ENCODE measurements at regions not wholly inside any gene's neighbourhood (a gene's known extent, or its start where the extent isn't known, plus 50 kb on each side); places are given as distances from the start of the nearest gene placed in this dataset.

DNA sequence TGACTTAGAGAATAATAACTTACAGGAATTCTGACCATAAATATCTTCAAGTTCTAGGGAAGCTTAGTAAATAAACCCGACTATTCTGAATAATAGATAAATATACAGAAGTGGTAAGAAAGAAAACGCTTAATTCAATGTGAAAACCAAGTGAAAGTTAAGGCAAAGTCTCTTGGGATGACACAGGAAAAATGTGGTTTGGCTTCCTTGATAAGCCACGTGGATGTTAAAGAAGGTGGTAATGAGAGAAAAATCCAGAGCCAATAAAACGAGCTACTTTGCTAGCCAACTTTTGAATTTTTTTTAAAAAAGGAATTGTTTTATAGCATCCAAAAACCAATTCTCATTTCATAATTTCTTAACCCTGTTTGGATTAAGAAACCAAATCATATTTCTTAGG is 166.2 kb upstream of the VRK2 start:
- H3K36me3 ChIP-seq (replicated peaks): no peaks in the 10 kb centered on the region
- H3K4me3 ChIP-seq (ENCODE audit: low read depth, low read length): no peak overlapping the region
- in situ Hi-C loops (cut with HindIII; ENCODE audit: low pct_ligation_motif_present, low sequenced_read_pairs): no loop called here
- DNase-seq: no peak
- no peak overlapping the region for H3K27ac ChIP-seq
- TF ChIP-seq, protein P1, sequence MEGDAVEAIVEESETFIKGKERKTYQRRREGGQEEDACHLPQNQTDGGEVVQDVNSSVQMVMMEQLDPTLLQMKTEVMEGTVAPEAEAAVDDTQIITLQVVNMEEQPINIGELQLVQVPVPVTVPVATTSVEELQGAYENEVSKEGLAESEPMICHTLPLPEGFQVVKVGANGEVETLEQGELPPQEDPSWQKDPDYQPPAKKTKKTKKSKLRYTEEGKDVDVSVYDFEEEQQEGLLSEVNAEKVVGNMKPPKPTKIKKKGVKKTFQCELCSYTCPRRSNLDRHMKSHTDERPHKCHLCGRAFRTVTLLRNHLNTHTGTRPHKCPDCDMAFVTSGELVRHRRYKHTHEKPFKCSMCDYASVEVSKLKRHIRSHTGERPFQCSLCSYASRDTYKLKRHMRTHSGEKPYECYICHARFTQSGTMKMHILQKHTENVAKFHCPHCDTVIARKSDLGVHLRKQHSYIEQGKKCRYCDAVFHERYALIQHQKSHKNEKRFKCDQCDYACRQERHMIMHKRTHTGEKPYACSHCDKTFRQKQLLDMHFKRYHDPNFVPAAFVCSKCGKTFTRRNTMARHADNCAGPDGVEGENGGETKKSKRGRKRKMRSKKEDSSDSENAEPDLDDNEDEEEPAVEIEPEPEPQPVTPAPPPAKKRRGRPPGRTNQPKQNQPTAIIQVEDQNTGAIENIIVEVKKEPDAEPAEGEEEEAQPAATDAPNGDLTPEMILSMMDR (IDR thresholded peaks at IDR 0.05; ENCODE audit: low read depth, low read length, missing control alignments): no peak
- no peaks in the 10 kb centered on the region for H3K27me3 ChIP-seq (replicated peaks)

DNA sequence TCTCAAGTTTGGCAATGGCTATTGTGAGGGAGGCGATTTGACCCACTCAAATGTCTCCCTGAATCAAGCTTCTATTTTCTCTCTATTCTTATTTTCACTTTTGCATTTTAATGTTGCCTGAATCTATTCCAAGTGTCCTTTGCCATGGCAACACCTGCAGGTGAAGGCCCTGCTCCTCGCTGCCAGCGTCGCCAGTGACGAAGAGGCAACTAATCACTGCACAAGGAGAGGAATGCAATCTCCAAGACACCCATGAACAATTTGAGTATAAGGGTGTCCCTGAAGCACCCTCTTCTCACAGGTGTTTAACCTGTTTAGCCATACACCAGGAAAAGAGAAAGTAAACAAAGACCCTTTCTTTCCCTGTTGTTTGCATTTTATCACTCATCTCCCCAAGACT is 165.6 kb upstream of the VRK2 start:
- H3K27ac ChIP-seq: no peak overlapping the region
- H3K36me3 ChIP-seq (replicated peaks): no peaks in the 10 kb centered on the region
- in situ Hi-C loops (cut with HindIII; ENCODE audit: low pct_ligation_motif_present, low sequenced_read_pairs): no loop called here
- H3K27me3 ChIP-seq (replicated peaks): no peaks in the 10 kb centered on the region
- no peak for DNase-seq
- TF ChIP-seq, protein P1 (IDR thresholded peaks at IDR 0.05; ENCODE audit: low read depth, low read length, missing control alignments): no peak
- no peak overlapping the region for H3K4me3 ChIP-seq (ENCODE audit: low read depth, low read length)

DNA sequence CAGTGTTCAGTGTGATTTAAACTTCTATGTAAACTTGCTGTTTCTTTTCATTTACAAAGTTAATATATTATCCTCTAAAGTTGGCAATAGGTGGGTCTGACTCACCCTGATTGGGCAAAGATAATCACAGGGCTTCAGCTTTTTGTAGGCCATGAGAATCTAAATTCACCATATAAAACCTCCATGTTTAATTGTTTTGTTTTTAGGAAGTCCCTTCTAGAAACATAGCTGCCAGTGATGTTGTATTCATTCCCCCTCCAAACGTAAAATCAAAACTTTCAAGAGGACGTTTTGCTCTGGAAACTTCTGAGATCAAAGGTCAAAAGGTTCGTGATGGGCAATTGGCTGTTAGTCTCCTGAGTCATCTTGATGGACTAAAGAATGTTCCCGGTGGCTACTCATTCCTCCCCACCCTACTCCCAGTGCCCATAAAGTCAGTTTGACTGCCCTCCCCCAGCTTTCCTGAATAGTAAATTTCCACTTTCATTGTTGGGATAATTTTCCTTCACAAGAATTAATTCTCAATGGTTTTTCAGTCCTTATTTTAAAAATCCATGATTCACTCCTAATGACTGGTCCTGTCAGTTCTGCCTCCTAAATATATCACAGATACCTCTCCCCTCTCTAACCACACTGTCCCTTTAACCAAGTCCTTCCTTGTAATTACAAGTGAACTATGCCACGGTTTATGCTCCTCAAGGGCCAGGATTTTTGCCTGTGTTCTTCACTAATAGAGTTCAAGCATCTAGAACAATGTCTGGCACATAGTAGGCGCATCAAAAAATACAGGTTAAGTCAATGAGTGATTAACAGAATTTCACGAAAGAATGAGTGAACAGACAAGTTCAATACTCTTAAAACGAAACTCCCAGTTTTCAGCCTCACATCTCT is 164.4 kb upstream of the VRK2 start:
- in situ Hi-C loops (cut with HindIII; ENCODE audit: low pct_ligation_motif_present, low sequenced_read_pairs): no loop called here
- Histone ChIP-seq H3K4me3 (ENCODE audit: low read depth, low read length) (no peak overlapping the region), H3K27ac (no peak overlapping the region), H3K36me3 (replicated peaks) (no peaks in the 10 kb centered on the region), H3K27me3 (replicated peaks) (no peaks in the 10 kb centered on the region)
- DNase-seq: no peak
- TF ChIP-seq, protein P1 (IDR thresholded peaks at IDR 0.05; ENCODE audit: low read depth, low read length, missing control alignments): no peak

DNA sequence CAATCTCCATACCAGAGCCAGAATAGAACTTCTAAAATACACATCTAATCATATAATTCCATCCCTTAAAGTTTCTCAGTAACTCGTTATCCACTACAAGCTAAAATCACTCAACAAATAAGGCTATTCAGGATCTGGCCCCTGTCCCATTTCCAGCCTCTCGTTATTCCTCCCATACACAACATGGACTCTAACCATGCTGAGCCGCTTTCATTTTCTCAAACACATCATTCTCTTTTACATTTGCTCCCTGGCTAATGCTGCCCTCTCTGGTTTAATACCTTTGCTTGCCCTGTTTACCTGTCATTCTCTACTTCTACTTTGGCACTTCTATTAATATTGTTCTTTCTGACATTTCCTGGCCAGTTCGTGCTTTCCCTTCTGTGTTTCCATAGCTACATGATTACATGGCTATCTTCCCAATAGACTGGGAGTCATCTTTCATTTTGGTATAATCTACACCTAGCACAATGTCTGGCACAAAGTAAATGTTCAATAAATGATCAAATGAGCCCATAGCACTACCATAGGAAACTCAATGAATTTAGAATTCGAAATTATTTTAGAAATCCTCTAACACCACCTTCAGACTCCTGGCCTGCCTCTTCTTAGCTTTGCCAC is 163.6 kb upstream of the VRK2 start:
- no peak for DNase-seq
- no peak overlapping the region for H3K4me3 ChIP-seq (ENCODE audit: low read depth, low read length)

DNA sequence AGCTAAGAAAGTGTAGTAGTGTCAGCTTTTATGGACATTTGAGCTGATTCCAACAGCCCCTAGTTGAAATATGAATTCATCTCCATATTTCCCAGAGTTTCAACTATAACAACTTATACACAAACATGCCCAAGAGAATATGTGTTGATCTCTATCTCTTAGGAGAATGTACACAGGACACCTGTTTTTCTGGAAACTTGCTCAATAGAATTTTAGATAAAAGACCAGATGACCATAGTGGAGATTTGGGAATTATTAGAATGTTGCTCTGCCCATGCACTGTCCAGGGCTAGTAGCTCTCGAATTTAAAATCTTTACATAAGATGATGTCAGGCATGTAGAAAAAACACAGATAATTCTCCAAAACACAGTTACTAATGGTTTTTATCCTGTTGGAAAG is 162.3 kb upstream of the VRK2 start:
- in situ Hi-C loops (cut with HindIII; ENCODE audit: low pct_ligation_motif_present, low sequenced_read_pairs): no loop called here
- DNase-seq: no peak
- H3K27ac ChIP-seq: no peak overlapping the region
- TF ChIP-seq, protein P1 (IDR thresholded peaks at IDR 0.05; ENCODE audit: low read depth, low read length, missing control alignments): no peak
- H3K4me3 ChIP-seq (ENCODE audit: low read depth, low read length): no peak overlapping the region
- no peaks in the 10 kb centered on the region for H3K36me3 ChIP-seq (replicated peaks)
- no peaks in the 10 kb centered on the region for H3K27me3 ChIP-seq (replicated peaks)

More for the DNA sequence above, 163.6 kb upstream of the VRK2 start:
- TF ChIP-seq, protein P1 (IDR thresholded peaks at IDR 0.05; ENCODE audit: low read depth, low read length, missing control alignments): no peak
- no peaks in the 10 kb centered on the region for H3K27me3 ChIP-seq (replicated peaks)
- H3K27ac ChIP-seq: no peak overlapping the region
- in situ Hi-C loops (cut with HindIII; ENCODE audit: low pct_ligation_motif_present, low sequenced_read_pairs): no loop called here
- no peaks in the 10 kb centered on the region for H3K36me3 ChIP-seq (replicated peaks)
